ENCODE measurements at regions not wholly inside any gene's neighbourhood (a gene's known extent, or its start where the extent isn't known, plus 50 kb on each side); places are given as distances from the start of the nearest gene placed in this dataset.

- TF ChIP-seq CTCF (IDR thresholded peaks at IDR 0.05; ENCODE audit: low read length) (no peak), EZH2phosphoT487 (IDR thresholded peaks at IDR 0.05; ENCODE audit: low read length) (no peak)
Measured at GRCh38 chr3:178056868-178057267, 479.4 kb upstream of the KCNMB2 start.

All from MM.1S (cell line).